DOHH2 (cell line): ENCODE measurements at regions not wholly inside any gene's neighbourhood (a gene's known extent, or its start where the extent isn't known, plus 50 kb on each side); places are given as distances from the start of the nearest gene placed in this dataset.

Experiments
- H3F3A ChIP-seq: fragments of 200-600 bp; sonication (generic), shearing (Covaris generic); 2 replicates; pipeline ENCODE4 v1.6.0; 2016; ENCODE audit warnings: antibody characterized with exemption, mild to moderate bottlenecking; ENCODE audit not compliant: control insufficient read depth, insufficient read depth
- H3K27ac ChIP-seq: fragments of 200-600 bp; sonication (generic); 2 replicates; pipeline ENCODE4 v1.5.1; 2014; ENCODE audit warnings: low read depth, mild to moderate bottlenecking, low read length, moderate library complexity
- H3K27me3 ChIP-seq: fragments of 200-600 bp; sonication (generic); 2 replicates; pipeline ENCODE4 v1.6.1; 2014; ENCODE audit warnings: mild to moderate bottlenecking, low read length, mixed read lengths; ENCODE audit not compliant: control insufficient read depth
- H3K36me3 ChIP-seq: fragments of 200-600 bp; sonication (generic); 2 replicates; pipeline ENCODE4 v1.6.1; 2014; ENCODE audit warnings: mild to moderate bottlenecking, low read length, moderate library complexity, mixed read lengths; ENCODE audit not compliant: control insufficient read depth
- H3K4me1 ChIP-seq: fragments of 200-600 bp; sonication (generic); 2 replicates; pipeline ENCODE4 v1.6.1; 2014; ENCODE audit warnings: mild to moderate bottlenecking, low read length, mixed read lengths; ENCODE audit not compliant: control insufficient read depth
- H3K4me2 ChIP-seq: fragments of 200-600 bp; sonication (generic); 2 replicates; pipeline ENCODE4 v1.6.0; 2014; ENCODE audit warnings: mild to moderate bottlenecking, low read length, moderate library complexity
- H3K4me3 ChIP-seq: fragments of 200-600 bp; sonication (generic); 2 replicates; pipeline ENCODE4 v1.5.1; 2014; ENCODE audit warnings: mild to moderate bottlenecking, low read length, mixed read lengths
- H3K79me2 ChIP-seq: fragments of 200-600 bp; sonication (generic); 2 replicates; pipeline ENCODE4 v1.6.1; 2014; ENCODE audit warnings: mild to moderate bottlenecking, low read length, mixed read lengths; ENCODE audit not compliant: control insufficient read depth
- H3K9me2 ChIP-seq: fragments of 200-600 bp; sonication (generic); replicated peaks from 2 replicates; pipeline ENCODE4 v1.6.1; 2014; ENCODE audit warnings: mild to moderate bottlenecking, low read length, mixed read lengths; ENCODE audit not compliant: control insufficient read depth
- H3K9me3 ChIP-seq: fragments of 200-600 bp; sonication (generic); 2 replicates; pipeline ENCODE4 v1.6.1; 2014; ENCODE audit warnings: antibody characterized with exemption, low read length, mixed read lengths; ENCODE audit not compliant: control insufficient read depth, insufficient read depth
- H4K20me1 ChIP-seq: fragments of 200-600 bp; sonication (generic); 2 replicates; pipeline ENCODE4 v1.6.0; 2014; ENCODE audit warnings: low read depth, mild to moderate bottlenecking, antibody characterized with exemption, low read length, moderate library complexity; ENCODE audit not compliant: control insufficient read depth, insufficient read depth
- CTCF ChIP-seq: fragments of 200-600 bp; sonication (generic); IDR thresholded peaks from one replicate; pipeline ENCODE4 v1.5.1; 2014; ENCODE audit warnings: antibody characterized with exemption, mild to moderate bottlenecking, low read depth, low read length; ENCODE audit not compliant: poor library complexity, severe bottlenecking
- EZH2phosphoT487 ChIP-seq: fragments of 200-600 bp; sonication (generic); IDR thresholded peaks from 2 replicates; pipeline ENCODE4 v1.6.1; 2017; ENCODE audit warnings: borderline replicate concordance, mild to moderate bottlenecking, antibody characterized with exemption, low read length, moderate library complexity, mixed read lengths

DNA sequence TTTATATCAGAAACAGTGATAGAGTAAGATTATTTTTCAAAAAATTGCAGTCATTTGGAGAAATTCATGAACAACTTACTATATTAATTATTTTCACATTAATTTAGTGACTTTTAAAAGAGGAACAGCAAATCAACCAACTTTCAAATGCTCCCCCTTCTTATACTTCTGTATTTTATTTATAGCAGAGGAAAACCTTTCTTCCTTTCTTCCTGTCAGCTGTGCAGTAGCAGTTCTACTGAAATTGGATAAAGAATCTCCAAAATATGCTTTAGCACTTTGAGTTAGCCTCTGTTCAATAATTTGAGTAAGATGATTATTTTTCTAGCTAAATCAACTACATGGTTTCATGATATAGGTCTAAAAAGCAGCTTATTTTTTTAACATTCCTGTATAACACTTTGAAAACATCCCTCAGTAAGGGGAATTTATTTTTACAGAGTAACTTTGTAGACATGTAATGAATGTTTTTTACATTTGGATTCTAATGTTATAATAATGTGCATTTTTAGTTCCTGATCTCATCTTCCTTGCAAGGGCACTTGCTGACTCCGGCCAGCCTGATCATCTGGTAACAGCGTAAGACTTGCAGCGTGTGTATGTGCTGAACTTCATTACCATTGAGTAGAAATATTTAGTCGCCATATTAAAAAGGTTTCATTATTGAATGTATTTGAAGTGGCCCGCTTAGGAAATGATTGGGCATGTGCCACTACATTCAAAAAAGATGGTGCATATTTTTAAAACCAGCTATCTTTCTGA lies 158.3 kb upstream of the HDAC9 start:
- no peaks in the 10 kb centered on the region for H3K27me3 ChIP-seq
- H3K79me2 ChIP-seq = no peaks in the 10 kb centered on the region
- H3K4me1 ChIP-seq = peaks cover 28% of the 10 kb centered on the region
- H3K4me2 ChIP-seq = peak overlapping the region; percentile 57
- no peaks in the 10 kb centered on the region for H3K36me3 ChIP-seq
- peak overlapping the region; percentile 39 for H3K27ac ChIP-seq
- no peaks in the 10 kb centered on the region for H4K20me1 ChIP-seq
- no peaks in the 10 kb centered on the region for H3K9me2 ChIP-seq
- H3K9me3 ChIP-seq = peaks cover 10% of the 10 kb centered on the region; the same call in 1 of the 2 replicates
- H3F3A ChIP-seq = 0 out of 2 replicates have a peak, but pooled peaks cover 2% of the 10 kb centered on the region
- TF ChIP-seq CTCF (no peak), EZH2phosphoT487 (no peak)
- peak overlapping the region; percentile 35 for H3K4me3 ChIP-seq

DNA sequence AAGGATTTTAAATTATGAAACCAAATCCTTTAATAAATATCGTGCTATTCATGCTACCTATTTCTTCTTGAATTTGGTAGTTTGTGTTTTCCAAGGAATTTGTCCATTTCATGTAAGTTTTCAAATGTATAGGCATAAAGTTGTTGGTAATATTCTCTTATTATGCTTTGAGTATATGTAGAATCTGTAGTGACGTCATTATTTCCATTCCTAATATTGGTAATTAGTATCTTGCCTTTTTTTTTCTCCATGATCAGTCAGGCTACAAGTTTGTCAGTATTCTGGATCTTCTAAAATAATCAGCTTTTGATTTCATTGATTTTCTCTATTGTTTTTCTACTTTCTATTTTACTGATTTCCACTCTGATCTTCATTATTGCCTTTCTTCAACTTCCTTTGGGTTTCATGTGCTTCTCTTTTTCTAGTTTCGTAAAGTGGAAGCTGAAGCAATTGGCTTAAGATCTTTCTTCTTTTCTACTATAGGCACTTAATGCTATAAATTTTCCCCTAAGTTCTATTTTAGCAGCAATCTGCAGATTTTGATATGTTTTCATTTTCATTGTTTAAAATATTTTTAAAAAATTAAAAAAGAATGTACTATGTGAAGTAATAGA lies 156.5 kb upstream of the HDAC9 start:
- no peaks in the 10 kb centered on the region for H3K36me3 ChIP-seq
- no peaks in the 10 kb centered on the region for H3K79me2 ChIP-seq
- H3K9me3 ChIP-seq = peaks cover 10% of the 10 kb centered on the region; the same call in 1 of the 2 replicates
- no peak overlapping the region for H3K27ac ChIP-seq
- no peak for TF ChIP-seq EZH2phosphoT487
- no peak for TF ChIP-seq CTCF
- H3K4me3 ChIP-seq = no peak overlapping the region
- no peaks in the 10 kb centered on the region for H3K9me2 ChIP-seq
- peaks cover 28% of the 10 kb centered on the region for H3K4me1 ChIP-seq
- no peaks in the 10 kb centered on the region for H4K20me1 ChIP-seq
- H3K4me2 ChIP-seq = no peak overlapping the region
- H3K27me3 ChIP-seq = no peaks in the 10 kb centered on the region
- H3F3A ChIP-seq = 0 out of 2 replicates have a peak, but pooled peaks cover 2% of the 10 kb centered on the region

GRCh38 chr7:18341756-18342155 lies 153.8 kb upstream of the HDAC9 start:
- H3K4me2 ChIP-seq = no peak overlapping the region

More at GRCh38 chr7:18341756-18342155, 153.8 kb upstream of the HDAC9 start:
- H3K9me2 ChIP-seq = no peaks in the 10 kb centered on the region
- H3K27me3 ChIP-seq = no peaks in the 10 kb centered on the region
- H3K9me3 ChIP-seq = peaks cover 10% of the 10 kb centered on the region; the same call in 1 of the 2 replicates
- H4K20me1 ChIP-seq = no peaks in the 10 kb centered on the region
- 0 out of 2 replicates have a peak, but pooled peaks cover 2% of the 10 kb centered on the region for H3F3A ChIP-seq
- H3K4me3 ChIP-seq = no peak overlapping the region
- no peaks in the 10 kb centered on the region for H3K36me3 ChIP-seq
- TF ChIP-seq CTCF (no peak), EZH2phosphoT487 (no peak)
- H3K79me2 ChIP-seq = no peaks in the 10 kb centered on the region
- peaks cover 20% of the 10 kb centered on the region for H3K4me1 ChIP-seq
- H3K27ac ChIP-seq = no peak overlapping the region
